HL-60 (cell line): ENCODE measurements at regions not wholly inside any gene's neighbourhood (a gene's known extent, or its start where the extent isn't known, plus 50 kb on each side); places are given as distances from the start of the nearest gene placed in this dataset. TPM values are rescaled to one million over a fixed set of nuclear protein-coding genes. Genes with fewer than 3 reads are reported as not detected.

ENCODE experiments used
- microRNA-seq: library from miRNA; unstranded; fragments of <30 nt; microRNA quantifications from one replicate; pipeline ENCODE4, GENCODE V29; 2018

Small RNAs in the stretch of these regions (microRNA-seq; reads per million reads assigned to microRNA genes)
- not detected for gene MIR4290
